Adrenal gland (tissue), 9 donors: ENCODE measurements at regions not wholly inside any gene's neighbourhood (a gene's known extent, or its start where the extent isn't known, plus 50 kb on each side); places are given as distances from the start of the nearest gene placed in this dataset.
A peak's percentile ranks its signal among the peaks of the same experiment; 100 is the strongest.

Experiments used
- DNase-seq, 7 donors: peaks; one replicate each; pipeline ENCODE4 v3.0.0-alpha.2; 2019 to 2020
- H3K27ac ChIP-seq, 5 donors: fragments of 200-600 bp; sonication (generic) in 4 of 5; 1 replicate in 3 of 5; 2 replicates in 2 of 5; pipeline versions ENCODE4 v1.5.1 to v1.8.0; 2016 to 2020; ENCODE audit warnings: mild to moderate bottlenecking in 1 of 5
- H3K27me3 ChIP-seq: fragments of 200-600 bp; 2 replicates; pipeline ENCODE4 v1.8.0; 2021
- H3K36me3 ChIP-seq, 2 donors: fragments of 200-600 bp; replicated peaks in 1 of 2; 1 replicate in 1 of 2; 2 replicates in 1 of 2; pipeline versions ENCODE4 v1.5.1 to v1.8.0; 2018 to 2022
- H3K4me1 ChIP-seq, 2 donors: fragments of 200-600 bp; replicated peaks in 1 of 2; 1 replicate in 1 of 2; 2 replicates in 1 of 2; pipeline versions ENCODE4 v1.5.1 to v1.8.0; 2018 to 2021
- H3K4me3 ChIP-seq, 4 donors: fragments of 200-600 bp; sonication (generic) in 3 of 4; one replicate each; pipeline ENCODE4 v1.5.1; 2016 to 2018
- H3K9me3 ChIP-seq, 3 donors: fragments of 200-600 bp; sonication (generic) in 1 of 3; replicated peaks in 1 of 3; 1 replicate in 2 of 3; 2 replicates in 1 of 3; pipeline versions ENCODE4 v1.5.1 to v1.8.0; 2016 to 2021
- POLR2A ChIP-seq, 2 donors: fragments of 450-650 bp; IDR thresholded peaks; one replicate each; pipeline ENCODE4 v1.6.1; 2017; ENCODE audit warnings: antibody characterized with exemption in 2 of 2, mild to moderate bottlenecking in 2 of 2, moderate library complexity in 1 of 2
- WGBS, 4 donors: extraction: QIAGEN DNeasy Blood & Tissue Kit in 2 of 4; methylation state at CpG; one replicate each; pipeline versions ENCODE4 v1.1.5 to v1.1.7; 2013 to 2017; 5-methylcytosine and 5-hydroxymethylcytosine counted together
- intact Hi-C, 2 donors: fragments of 100-400 bp; cut with DNase I; formaldehyde crosslinking; loops; one replicate each; pipeline versions ENCODE4 v1.14.1 to v1.15.0; 2022 to 2023
- TF ChIP-seq, protein P1 (sequence below), 6 experiments: fragments of 450-650 bp in 4 of 6; fragments of 200-600 bp in 2 of 6; sonication (generic) in 1 of 6; IDR thresholded peaks; 1 replicate in 5 of 6; 2 replicates in 1 of 6; pipeline versions ENCODE4 v1.5.1 to v1.8.0; 2016 to 2021; ENCODE audit warnings: antibody characterized with exemption in 6 of 6, mild to moderate bottlenecking in 2 of 6, moderate library complexity in 1 of 6
- donor health status: healthy with polysubstance abuse.
- donor health status: Bipolar disorder and iron deficiency.
- donor health status: DM: yes; HTN: yes; CAD: no.
- donor health status: DM: no; HTN: no; CAD: no.
- donor health status: DM: no; HTN: no; CAD: no.

DNA sequence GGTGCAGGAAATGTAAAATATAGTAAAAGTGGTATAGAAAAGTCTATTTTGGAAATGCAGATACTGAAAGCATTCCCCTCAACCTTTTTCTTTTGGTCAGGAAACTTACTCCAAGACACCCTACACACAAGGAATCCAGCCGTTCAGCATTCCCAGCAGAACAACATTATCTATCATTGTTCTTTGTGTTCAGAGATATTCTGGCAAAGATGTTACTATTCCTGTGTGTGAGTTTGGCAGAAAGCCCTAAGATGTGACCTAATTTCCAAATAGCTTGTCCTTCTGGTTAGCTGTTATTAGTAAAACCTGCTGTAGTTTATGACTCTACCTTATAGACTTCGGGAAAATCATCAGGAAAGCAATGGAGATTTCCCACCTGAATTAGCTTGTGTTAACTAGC is 78.1 kb upstream of the PELI1 start:
- intact Hi-C loops, result no loop called here
- Histone ChIP-seq H3K27me3 (no peaks in the 10 kb centered on the region), H3K36me3 (no peaks in the 10 kb centered on the region), H3K4me1 (peaks cover 13 to 16% of the 10 kb centered on the region in 2 donors), H3K27ac (peak overlapping the region in 3 of 5 donors; percentile 19 to 38 (median 29)), H3K4me3 (no peak overlapping the region), H3K9me3 (no peaks in the 10 kb centered on the region)
- 12 to 21% (median 16%) methylated on average over 2 of the region's 2 CpGs for WGBS, 4 donors
- TF ChIP-seq, protein P1, sequence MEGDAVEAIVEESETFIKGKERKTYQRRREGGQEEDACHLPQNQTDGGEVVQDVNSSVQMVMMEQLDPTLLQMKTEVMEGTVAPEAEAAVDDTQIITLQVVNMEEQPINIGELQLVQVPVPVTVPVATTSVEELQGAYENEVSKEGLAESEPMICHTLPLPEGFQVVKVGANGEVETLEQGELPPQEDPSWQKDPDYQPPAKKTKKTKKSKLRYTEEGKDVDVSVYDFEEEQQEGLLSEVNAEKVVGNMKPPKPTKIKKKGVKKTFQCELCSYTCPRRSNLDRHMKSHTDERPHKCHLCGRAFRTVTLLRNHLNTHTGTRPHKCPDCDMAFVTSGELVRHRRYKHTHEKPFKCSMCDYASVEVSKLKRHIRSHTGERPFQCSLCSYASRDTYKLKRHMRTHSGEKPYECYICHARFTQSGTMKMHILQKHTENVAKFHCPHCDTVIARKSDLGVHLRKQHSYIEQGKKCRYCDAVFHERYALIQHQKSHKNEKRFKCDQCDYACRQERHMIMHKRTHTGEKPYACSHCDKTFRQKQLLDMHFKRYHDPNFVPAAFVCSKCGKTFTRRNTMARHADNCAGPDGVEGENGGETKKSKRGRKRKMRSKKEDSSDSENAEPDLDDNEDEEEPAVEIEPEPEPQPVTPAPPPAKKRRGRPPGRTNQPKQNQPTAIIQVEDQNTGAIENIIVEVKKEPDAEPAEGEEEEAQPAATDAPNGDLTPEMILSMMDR (IDR thresholded peaks at IDR 0.05), result no peak
- no peak for TF ChIP-seq POLR2A (IDR thresholded peaks at IDR 0.05)
- DNase-seq, result peak in 4 of 7 donors; percentile 27 to 33 (median 31)

DNA sequence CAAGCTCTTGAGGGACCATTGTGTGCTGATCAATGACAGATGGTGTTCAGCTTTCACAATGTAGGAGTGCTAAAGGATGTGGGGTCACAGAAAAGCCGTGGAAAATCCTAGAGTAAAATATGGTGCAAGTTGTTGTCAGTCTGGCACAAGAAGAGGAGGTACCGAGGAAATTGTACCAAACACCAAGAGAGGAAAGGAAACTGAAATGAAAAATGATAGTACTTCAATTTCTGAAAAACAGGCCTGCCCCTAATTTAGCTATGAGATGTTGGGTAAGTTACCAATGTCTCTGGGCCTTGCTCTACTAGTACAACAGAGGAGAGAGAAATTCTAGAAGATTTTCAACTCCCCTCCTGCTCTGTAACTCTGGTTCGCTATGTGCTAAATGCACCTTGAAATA is 78.8 kb upstream of the PELI1 start:
- Histone ChIP-seq H3K4me1 (peaks cover 13 to 22% of the 10 kb centered on the region in 2 donors), H3K27ac (peak overlapping the region in 2 of 5 donors; percentile 19 to 20), H3K4me3 (no peak overlapping the region), H3K36me3 (no peaks in the 10 kb centered on the region), H3K27me3 (no peaks in the 10 kb centered on the region), H3K9me3 (no peaks in the 10 kb centered on the region)
- intact Hi-C loops, result no loop called here
- 60 to 77% (median 62%) methylated on average over 3 of the region's 3 CpGs for WGBS, 4 donors
- DNase-seq, result no peak
- TF ChIP-seq, protein P1 (IDR thresholded peaks at IDR 0.05), result no peak
- TF ChIP-seq POLR2A (IDR thresholded peaks at IDR 0.05), result no peak

DNA sequence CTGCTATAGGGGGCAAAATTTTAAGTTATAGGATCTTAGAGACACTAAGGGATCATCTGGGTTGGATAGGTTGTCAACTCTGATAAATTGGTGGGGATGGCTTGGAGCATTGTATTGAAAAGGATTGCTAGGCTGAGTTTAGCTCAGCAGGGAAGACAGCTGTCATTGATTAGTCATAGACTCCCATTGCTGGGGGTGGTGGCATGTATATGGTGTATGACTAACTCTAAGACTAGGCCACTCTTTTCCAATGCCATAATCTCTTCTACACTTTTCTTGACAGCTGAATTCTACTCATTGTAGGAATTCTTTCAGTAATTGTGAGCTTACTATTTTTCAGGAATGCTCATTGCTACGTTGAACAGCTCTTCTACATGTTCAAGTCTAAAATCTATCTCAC is 81.3 kb upstream of the PELI1 start:
- no peak for DNase-seq
- Histone ChIP-seq H3K9me3 (no peaks in the 10 kb centered on the region), H3K27ac (no peak overlapping the region), H3K4me1 (peaks cover 13 to 31% of the 10 kb centered on the region in 2 donors), H3K36me3 (no peaks in the 10 kb centered on the region), H3K4me3 (no peak overlapping the region), H3K27me3 (no peaks in the 10 kb centered on the region)
- TF ChIP-seq, protein P1 (IDR thresholded peaks at IDR 0.05), result no peak
- TF ChIP-seq POLR2A (IDR thresholded peaks at IDR 0.05), result no peak
- WGBS, 4 donors, result 93 to 98% (median 96%) methylated on average over 1 of the region's 1 CpG
- intact Hi-C loops, result no loop called here

DNA sequence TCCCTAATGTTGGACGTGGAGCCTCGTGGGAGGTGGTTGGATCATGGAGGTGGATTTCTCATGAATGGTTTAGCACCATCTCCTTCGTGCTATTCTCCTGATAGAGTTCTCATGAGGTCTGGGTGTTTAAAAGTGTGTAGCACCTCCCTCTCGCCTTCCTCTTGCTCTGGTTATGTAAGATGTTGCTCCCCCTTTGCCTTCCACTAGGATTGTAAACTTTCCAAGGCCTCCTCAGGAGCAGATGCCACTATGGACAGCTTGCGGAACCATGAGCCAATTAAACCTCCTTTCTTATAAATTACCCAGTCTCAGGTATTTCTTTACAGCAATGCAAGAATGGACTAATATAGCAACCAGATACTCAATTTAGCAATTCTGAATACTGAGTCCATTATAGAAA is 82.4 kb upstream of the PELI1 start:
- intact Hi-C loops, result no loop called here
- Histone ChIP-seq H3K36me3 (no peaks in the 10 kb centered on the region), H3K9me3 (no peaks in the 10 kb centered on the region), H3K4me3 (no peak overlapping the region), H3K4me1 (peaks cover 13 to 31% of the 10 kb centered on the region in 2 donors), H3K27me3 (no peaks in the 10 kb centered on the region), H3K27ac (no peak overlapping the region)
- 83 to 91% (median 85%) methylated on average over 4 to 5 of the region's 5 CpGs for WGBS, 4 donors
- DNase-seq, result no peak
- TF ChIP-seq, protein P1 (IDR thresholded peaks at IDR 0.05), result no peak
